ENCODE measurements at regions not wholly inside any gene's neighbourhood (a gene's known extent, or its start where the extent isn't known, plus 50 kb on each side); places are given as distances from the start of the nearest gene placed in this dataset.
"Not testable (repeated sequence)": the region's sequence is repeated elsewhere in the genome, so short reads cannot be mapped to it uniquely, and the experiment has no call there.

DNA sequence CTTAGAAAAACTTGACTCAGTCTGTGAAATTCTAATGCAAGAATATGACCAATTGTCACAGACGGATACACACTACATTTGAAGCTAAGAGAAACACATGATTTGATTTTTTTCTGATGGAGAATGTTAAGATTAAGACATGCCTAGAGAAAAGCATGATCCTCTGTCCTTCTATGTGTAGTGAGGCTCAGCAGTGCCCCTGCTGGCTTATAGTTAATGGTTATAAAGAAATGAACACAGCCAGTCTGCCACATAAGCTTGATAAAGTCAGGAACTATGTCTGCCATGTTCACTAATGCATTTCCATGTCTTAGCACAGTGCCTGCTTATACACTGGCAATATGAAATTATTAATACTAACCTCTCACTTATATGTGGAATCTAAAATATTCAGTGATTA lies 168.1 kb upstream of the DAAM1 start:
- TF ChIP-seq, protein P1, sequence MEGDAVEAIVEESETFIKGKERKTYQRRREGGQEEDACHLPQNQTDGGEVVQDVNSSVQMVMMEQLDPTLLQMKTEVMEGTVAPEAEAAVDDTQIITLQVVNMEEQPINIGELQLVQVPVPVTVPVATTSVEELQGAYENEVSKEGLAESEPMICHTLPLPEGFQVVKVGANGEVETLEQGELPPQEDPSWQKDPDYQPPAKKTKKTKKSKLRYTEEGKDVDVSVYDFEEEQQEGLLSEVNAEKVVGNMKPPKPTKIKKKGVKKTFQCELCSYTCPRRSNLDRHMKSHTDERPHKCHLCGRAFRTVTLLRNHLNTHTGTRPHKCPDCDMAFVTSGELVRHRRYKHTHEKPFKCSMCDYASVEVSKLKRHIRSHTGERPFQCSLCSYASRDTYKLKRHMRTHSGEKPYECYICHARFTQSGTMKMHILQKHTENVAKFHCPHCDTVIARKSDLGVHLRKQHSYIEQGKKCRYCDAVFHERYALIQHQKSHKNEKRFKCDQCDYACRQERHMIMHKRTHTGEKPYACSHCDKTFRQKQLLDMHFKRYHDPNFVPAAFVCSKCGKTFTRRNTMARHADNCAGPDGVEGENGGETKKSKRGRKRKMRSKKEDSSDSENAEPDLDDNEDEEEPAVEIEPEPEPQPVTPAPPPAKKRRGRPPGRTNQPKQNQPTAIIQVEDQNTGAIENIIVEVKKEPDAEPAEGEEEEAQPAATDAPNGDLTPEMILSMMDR (IDR thresholded peaks at IDR 0.05; ENCODE audit: low read depth, low read length): peak; percentile 45
- no peak for DNase-seq (ENCODE audit: extremely low read depth, low read depth)

DNA sequence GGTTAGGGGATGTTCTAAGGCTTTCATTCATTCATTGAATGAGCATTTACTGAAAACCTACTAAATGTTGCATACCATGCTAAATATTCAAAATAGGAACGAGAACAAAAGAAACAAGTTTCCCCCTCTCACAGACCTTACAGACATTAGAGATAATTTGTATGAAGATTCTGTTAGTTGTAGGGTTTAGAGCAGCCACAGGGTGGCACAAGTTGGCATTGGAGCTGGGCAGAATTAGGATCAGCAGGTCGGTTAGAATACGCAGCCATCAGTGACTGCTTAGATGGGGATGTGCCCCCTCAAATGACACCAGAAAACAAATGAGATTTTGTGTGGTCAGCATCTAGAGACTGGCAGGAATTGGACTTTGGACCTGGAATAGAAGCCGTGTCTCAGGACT lies 166.3 kb upstream of the DAAM1 start:
- TF ChIP-seq, protein P1 (IDR thresholded peaks at IDR 0.05; ENCODE audit: low read depth, low read length): no peak
- DNase-seq (ENCODE audit: extremely low read depth, low read depth): no peak

DNA sequence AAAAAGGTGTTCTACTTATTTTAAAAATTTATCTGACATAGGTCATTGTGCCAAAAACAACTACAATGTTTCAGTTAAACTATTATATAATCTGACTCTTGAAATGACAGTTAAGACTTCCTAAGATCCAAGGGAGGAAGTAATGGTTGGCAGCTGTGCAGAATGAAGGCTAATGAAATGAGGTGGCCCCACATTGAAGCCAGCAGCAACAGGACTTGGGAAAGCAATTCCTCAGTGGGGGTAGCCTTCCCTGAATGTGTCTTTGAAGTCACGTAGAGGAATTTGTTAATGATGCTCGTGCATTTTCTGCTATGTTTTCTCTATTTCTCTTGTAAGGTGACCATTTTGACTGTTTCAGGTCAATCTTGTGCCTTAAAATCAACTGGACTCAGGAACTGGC lies 162.4 kb upstream of the DAAM1 start:
- no peak for DNase-seq (ENCODE audit: extremely low read depth, low read depth)
- TF ChIP-seq, protein P1 (IDR thresholded peaks at IDR 0.05; ENCODE audit: low read depth, low read length): no peak

DNA sequence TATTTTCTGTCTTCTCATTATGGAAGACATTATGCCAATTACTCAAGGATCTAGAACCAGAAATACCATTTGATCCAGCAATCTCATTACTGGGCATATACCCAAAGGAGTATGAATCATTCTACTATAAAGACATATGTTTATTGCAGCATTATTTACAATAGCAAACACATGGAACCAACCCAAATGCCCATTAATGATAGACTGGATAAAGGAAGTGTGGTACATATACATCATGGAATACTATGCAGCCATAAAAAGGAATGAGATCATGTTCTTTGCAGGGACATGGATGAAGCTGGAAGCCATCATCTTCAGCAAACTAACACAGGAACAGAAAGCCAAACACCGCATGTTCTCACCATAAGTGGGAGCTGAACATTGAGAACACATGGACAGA lies 161.8 kb upstream of the DAAM1 start:
- DNase-seq (ENCODE audit: extremely low read depth, low read depth): not testable (repeated sequence)

DNA sequence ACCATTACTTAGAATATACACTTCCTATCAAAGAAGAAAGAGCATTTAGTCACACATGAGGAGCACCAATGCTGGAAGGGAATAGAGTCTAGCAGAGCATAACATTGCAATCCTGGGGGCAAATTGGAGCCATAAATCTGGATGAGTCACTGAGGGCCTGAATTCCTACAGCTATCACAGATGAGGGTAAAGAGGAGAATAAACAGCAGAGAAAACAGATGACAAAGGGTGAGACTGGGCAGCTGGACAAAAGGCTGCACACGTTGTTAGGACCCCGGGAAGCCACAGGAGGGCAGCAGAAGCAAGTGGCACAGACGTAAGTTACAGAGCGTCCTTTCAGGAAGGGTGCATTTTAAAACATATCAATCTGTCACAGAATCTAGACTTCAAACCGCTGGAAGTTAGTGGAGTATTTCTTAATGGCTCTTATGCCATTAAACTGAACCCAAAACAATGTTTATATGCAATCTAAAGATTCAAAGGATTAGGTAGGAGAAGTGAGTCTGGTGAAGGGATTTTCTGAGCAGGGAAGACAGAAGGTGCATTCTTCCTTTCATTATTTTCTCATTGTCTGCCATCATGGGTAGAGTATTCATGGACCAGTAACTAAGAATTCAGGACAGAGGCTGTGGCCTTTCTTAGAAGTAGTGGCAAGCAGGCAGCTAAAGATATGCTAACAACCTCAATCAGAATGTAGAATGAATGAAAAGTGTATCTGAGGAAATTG lies 159.8 kb upstream of the DAAM1 start:
- DNase-seq (ENCODE audit: extremely low read depth, low read depth): peak; percentile 89
- TF ChIP-seq, protein P1 (IDR thresholded peaks at IDR 0.05; ENCODE audit: low read depth, low read length): peak; percentile 94

DNA sequence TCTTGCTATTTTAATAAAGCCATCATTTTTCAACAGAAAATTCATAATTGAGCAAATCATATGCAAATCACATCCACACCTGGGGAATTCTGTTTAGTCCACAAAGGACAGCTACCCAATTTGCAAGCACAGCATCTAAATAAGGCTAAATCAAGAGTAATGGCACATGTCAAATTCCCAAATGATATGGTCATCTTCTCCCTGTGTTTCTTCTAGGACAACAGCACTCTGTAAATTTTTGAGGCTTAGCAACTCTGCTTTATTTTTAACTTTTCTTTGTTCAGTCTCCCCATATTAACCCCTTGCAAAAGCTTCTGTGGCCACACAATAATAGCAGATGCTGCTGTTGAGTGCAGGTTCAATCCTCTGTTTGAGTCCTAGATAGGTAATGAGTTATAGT lies 155.6 kb upstream of the DAAM1 start:
- TF ChIP-seq, protein P1 (IDR thresholded peaks at IDR 0.05; ENCODE audit: low read depth, low read length): no peak
- no peak for DNase-seq (ENCODE audit: extremely low read depth, low read depth)

DNA sequence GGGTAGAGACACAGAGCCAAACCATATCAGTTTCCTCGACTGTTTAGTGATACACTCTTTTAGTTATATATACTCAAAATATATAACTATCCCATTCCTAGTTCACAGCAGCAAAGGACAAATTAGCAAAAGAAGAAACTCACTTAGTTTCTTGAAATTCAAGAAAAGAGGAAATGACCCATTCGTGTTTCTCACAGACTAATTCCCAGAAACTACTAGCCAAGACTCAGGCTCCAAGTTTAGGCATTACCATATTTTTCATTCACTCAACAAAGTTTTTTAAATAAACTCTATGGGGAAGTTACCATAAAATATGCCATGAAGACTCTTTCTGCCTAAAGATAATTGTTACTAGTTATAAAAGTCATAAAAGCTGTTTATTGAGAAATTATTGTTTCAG lies 152.3 kb upstream of the DAAM1 start:
- no peak for DNase-seq (ENCODE audit: extremely low read depth, low read depth)
- TF ChIP-seq, protein P1 (IDR thresholded peaks at IDR 0.05; ENCODE audit: low read depth, low read length): no peak

DNA sequence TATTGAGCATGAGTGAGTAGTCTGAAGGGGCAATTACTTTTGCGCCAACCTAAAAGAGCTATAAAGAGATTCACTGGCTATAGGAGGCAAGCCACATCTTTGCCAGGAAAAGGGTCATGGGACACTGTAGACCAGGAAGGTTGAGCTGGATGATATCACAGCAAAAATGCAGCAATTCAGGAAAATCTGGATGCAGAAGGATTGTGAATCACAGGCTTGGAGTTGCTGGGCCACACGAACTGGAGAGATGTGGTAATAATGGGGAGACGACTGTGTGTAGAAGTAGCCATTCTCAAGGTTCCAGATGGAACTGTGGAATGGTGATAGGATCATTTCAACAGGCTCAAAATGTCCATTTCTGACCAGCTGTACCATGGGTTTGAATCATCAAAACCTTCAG lies 151.4 kb upstream of the DAAM1 start:
- DNase-seq (ENCODE audit: extremely low read depth, low read depth): no peak
- TF ChIP-seq, protein P1 (IDR thresholded peaks at IDR 0.05; ENCODE audit: low read depth, low read length): no peak
